K562 (cell line): ENCODE measurements at regions not wholly inside any gene's neighbourhood (a gene's known extent, or its start where the extent isn't known, plus 50 kb on each side); places are given as distances from the start of the nearest gene placed in this dataset.

ENCODE experiments used
- BCOR ChIP-seq: fragments of 450-650 bp; IDR thresholded peaks from 2 replicates; pipeline ENCODE4 v1.6.1; 2016
- BHLHE40 ChIP-seq: IDR thresholded peaks from 2 replicates; pipeline ENCODE4 v1.6.1; 2011; ENCODE audit warnings: low read length, improper control_type of control experiment
- GATAD2A ChIP-seq: fragments of 450-650 bp; IDR thresholded peaks from 2 replicates; pipeline ENCODE4 v1.6.1; 2017
- KAT7 ChIP-seq: sonication (generic); formaldehyde crosslinking; IDR thresholded peaks from 2 replicates; pipeline ENCODE4 v1.8.0; 2022; ENCODE audit warnings: missing genetic modification reagents, mild to moderate bottlenecking, borderline replicate concordance
- KHSRP ChIP-seq: fragments of 450-650 bp; IDR thresholded peaks from 2 replicates; pipeline ENCODE4 v1.6.1; 2017
- NR2C2 ChIP-seq, 2 experiments: fragments of 200-800 bp in 1 of 2; sonication (Bioruptor generic) in 1 of 2; sonication (generic) in 1 of 2; formaldehyde crosslinking in 1 of 2; IDR thresholded peaks; 2 replicates each; pipeline versions ENCODE4 v1.6.1 to v1.8.0; 2016 to 2022; ENCODE audit warnings: mild to moderate bottlenecking in 1 of 2, missing compliant biosample characterization in 1 of 2, missing genetic modification characterization in 1 of 2, missing genetic modification reagents in 1 of 2
- PBX2 ChIP-seq, 2 experiments: IDR thresholded peaks in 1 of 2; conservative IDR thresholded peaks in 1 of 2; 2 replicates each; pipeline ENCODE4 v1.6.1; 2016; ENCODE audit warnings: low read depth in 2 of 2, mild to moderate bottlenecking in 1 of 2, missing compliant biosample characterization in 1 of 2, missing genetic modification characterization in 1 of 2, moderate library complexity in 1 of 2
- POLR3A ChIP-seq: IDR thresholded peaks from 2 replicates; pipeline ENCODE4 v1.6.1; 2011; ENCODE audit warnings: borderline replicate concordance, mild to moderate bottlenecking, moderate library complexity; ENCODE audit not compliant: insufficient read length, insufficient read depth; ENCODE audit errors: extremely low read depth
- RAD21 ChIP-seq, 2 experiments: fragments of 250-450 bp in 1 of 2; fragments of 450-650 bp in 1 of 2; sonication (Bioruptor Pico) in 1 of 2; formaldehyde crosslinking in 1 of 2; IDR thresholded peaks in 1 of 2; conservative IDR thresholded peaks in 1 of 2; 2 replicates each; pipeline versions ENCODE4 v1.4.0 to v1.8.0; 2020 to 2022; ENCODE audit warnings: mild to moderate bottlenecking in 2 of 2, moderate library complexity in 1 of 2
- RBM25 ChIP-seq: fragments of 200-400 bp; formaldehyde crosslinking; IDR thresholded peaks from 2 replicates; pipeline ENCODE4 v1.6.1; 2018; ENCODE audit warnings: low read length, low read depth, moderate library complexity; ENCODE audit not compliant: severe bottlenecking
- RFX1 ChIP-seq: fragments of 450-650 bp; IDR thresholded peaks from 2 replicates; pipeline ENCODE4 v1.6.1; 2016; ENCODE audit warnings: mild to moderate bottlenecking, moderate library complexity
- RREB1 ChIP-seq: fragments of 250-450 bp; sonication (Bioruptor Pico); IDR thresholded peaks from 2 replicates; pipeline ENCODE4 v1.4.0; 2020
- SNIP1 ChIP-seq: fragments of 450-650 bp; IDR thresholded peaks from 2 replicates; pipeline ENCODE4 v1.7.1; 2017; ENCODE audit warnings: low read depth, mild to moderate bottlenecking
- TRIM25 ChIP-seq: fragments of 450-650 bp; IDR thresholded peaks from 2 replicates; pipeline ENCODE4 v1.7.0; 2016; ENCODE audit warnings: borderline replicate concordance
- TRIM28 ChIP-seq: fragments of 450-650 bp; IDR thresholded peaks from 2 replicates; pipeline ENCODE4 v1.6.1; 2017
- ZNF408 ChIP-seq: fragments of 250-450 bp; sonication (Bioruptor Pico); IDR thresholded peaks from 2 replicates; pipeline ENCODE4 v1.4.0; 2020; ENCODE audit warnings: low read depth, mild to moderate bottlenecking, moderate library complexity
- ZNF561 ChIP-seq: fragments of 450-650 bp; formaldehyde crosslinking; conservative IDR thresholded peaks from 2 replicates; pipeline ENCODE4 v1.4.0; 2020; ENCODE audit warnings: mild to moderate bottlenecking, moderate library complexity
- ZNF780A ChIP-seq: fragments of 250-450 bp; sonication (Bioruptor Pico); IDR thresholded peaks from 2 replicates; pipeline ENCODE4 v1.5.0; 2021; ENCODE audit warnings: mild to moderate bottlenecking

GRCh38 chr22:22164541-22165272, 79.9 kb upstream of the VPREB1 start (continued):
- TF ChIP-seq ZNF561 (CRISPR knock-in tag) (no peak), GATAD2A (no peak), RFX1 (no peak), NR2C2 (CRISPR knock-in tag; IDR thresholded peaks at IDR 0.05) (no peak), NR2C2 (tag; IDR thresholded peaks at IDR 0.05) (no peak), RREB1 (CRISPR knock-in tag) (0 out of 2 replicates have a peak, but pooled peaks have one; percentile 48), ZNF780A (CRISPR knock-in tag) (no peak), RAD21 (CRISPR knock-in tag; conservative IDR thresholded peaks at IDR 0.05 in 1 of 2, IDR thresholded peaks at IDR 0.05 in 1 of 2) (peak in 1 of 2 experiments; percentile 24; a peak in 1 of 4 replicates), BCOR (no peak), POLR3A (no peak), ZNF408 (CRISPR knock-in tag) (no peak), BHLHE40 (peak; percentile 10; the same call in 1 of the 2 replicates), TRIM25 (no peak), PBX2 (CRISPR knock-in tag; IDR thresholded peaks at IDR 0.05; ENCODE audit: low read depth) (no peak), PBX2 (tag; conservative IDR thresholded peaks at IDR 0.05; ENCODE audit: low read depth) (no peak), TRIM28 (no peak), KAT7 (CRISPR knock-in tag) (no peak), SNIP1 (no peak), RBM25 (no peak), KHSRP (no peak)
